ENCODE measurements at regions not wholly inside any gene's neighbourhood (a gene's known extent, or its start where the extent isn't known, plus 50 kb on each side); places are given as distances from the start of the nearest gene placed in this dataset.

DNA sequence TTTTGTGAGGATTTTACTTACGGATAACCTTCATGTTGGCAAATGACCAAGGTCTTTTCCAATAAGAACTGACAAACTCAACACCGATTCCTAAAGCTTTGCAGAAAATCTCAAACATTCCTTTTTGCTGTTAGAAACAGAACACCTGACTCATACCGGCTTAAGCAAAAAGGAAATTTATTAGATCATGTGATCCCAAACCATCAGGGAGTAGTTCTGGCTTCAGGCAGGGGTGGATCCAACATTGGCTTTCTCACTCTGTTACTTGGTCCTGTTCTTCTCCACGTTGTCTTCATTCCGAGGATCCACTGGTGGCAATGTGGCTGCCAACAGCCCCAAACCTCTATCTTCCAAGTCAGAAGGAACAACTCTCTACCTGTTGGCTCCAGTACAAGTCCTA is 95.9 kb upstream of the PMEPA1 start:
- DNase-seq, result no peak
- Mint-ChIP-seq H3K27ac (no peak overlapping the region), H3K9me3 (no peaks in the 10 kb centered on the region), H3K27me3 (ENCODE audit: low read depth, poor library complexity) (peaks cover 19% of the 10 kb centered on the region), H3K4me1 (peaks cover 48% of the 10 kb centered on the region), H3K4me3 (no peak overlapping the region), H3K36me3 (ENCODE audit: low read depth) (no peaks in the 10 kb centered on the region)
- TF ChIP-seq, protein P1, sequence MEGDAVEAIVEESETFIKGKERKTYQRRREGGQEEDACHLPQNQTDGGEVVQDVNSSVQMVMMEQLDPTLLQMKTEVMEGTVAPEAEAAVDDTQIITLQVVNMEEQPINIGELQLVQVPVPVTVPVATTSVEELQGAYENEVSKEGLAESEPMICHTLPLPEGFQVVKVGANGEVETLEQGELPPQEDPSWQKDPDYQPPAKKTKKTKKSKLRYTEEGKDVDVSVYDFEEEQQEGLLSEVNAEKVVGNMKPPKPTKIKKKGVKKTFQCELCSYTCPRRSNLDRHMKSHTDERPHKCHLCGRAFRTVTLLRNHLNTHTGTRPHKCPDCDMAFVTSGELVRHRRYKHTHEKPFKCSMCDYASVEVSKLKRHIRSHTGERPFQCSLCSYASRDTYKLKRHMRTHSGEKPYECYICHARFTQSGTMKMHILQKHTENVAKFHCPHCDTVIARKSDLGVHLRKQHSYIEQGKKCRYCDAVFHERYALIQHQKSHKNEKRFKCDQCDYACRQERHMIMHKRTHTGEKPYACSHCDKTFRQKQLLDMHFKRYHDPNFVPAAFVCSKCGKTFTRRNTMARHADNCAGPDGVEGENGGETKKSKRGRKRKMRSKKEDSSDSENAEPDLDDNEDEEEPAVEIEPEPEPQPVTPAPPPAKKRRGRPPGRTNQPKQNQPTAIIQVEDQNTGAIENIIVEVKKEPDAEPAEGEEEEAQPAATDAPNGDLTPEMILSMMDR (IDR thresholded peaks at IDR 0.05), result no peak

DNA sequence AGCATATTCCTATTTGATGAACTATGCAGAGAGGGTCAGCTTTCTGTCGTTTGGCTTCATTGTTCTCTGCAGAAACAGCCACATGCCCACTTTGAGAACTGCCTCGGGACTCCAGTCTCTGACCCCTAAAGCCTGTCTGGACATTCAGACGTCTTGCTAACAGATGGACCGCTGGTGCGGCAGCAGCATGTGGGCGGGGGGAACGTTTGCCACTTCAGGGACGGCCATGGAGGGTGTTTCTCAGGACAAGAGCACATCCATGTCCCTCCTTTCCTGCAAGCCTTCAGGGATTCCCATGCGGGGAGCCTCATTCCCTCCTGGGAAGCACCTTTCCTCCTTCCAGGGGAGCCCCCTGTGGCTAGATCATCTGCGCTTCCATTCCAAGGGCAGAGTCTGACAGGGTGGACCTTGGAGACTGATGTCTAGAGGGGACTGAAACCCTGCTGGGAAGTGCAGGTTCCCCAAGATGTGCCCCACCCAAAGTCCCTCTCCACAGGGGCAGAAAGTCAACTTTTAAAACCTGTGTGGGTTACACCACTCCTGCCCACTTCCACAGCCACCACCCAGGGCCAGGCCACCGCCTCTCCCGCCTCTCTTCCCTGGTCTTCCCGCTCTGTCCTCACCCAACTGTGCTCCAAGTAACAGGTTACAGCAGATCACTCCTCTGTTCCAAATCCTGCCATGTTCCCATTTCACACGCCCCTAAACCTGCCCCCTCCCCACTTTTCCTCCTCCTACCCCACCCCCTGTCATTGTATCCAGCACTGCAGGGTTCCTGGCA is 94.8 kb upstream of the PMEPA1 start:
- no peaks in the 10 kb centered on the region for H3K36me3 Mint-ChIP-seq (ENCODE audit: low read depth)
- peaks cover 20% of the 10 kb centered on the region for H3K27me3 Mint-ChIP-seq (ENCODE audit: low read depth, poor library complexity)
- TF ChIP-seq, protein P1 (IDR thresholded peaks at IDR 0.05), result no peak
- H3K4me1 Mint-ChIP-seq, result peaks cover 44% of the 10 kb centered on the region
- DNase-seq, result no peak
- H3K9me3 Mint-ChIP-seq, result no peaks in the 10 kb centered on the region
- no peak overlapping the region for H3K4me3 Mint-ChIP-seq
- no peak overlapping the region for H3K27ac Mint-ChIP-seq

DNA sequence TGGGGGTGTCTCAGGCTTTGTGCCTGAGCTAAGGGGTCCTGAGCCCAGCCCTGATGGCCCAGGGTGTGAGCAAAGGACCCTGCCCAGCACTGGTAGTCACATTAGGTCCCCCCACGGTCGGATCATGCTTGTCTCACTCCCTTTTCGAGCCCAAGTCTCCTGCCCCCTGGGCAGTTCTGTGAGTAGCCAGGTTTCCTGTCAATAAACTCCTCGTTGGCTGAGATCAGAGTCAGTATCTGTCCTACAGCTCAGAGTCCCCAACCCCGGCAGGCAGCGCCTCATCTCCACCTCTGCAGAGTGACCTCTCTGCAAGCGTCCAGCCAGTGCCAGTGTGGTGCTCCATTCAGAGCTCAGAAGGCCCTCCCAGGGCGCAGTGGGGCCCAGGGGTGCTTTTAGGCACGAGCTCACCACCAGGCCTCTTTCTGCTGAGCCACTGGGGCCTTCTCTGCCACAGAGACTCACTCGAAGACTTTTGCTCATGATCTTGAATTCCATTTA is 93.7 kb upstream of the PMEPA1 start:
- Mint-ChIP-seq H3K9me3 (no peaks in the 10 kb centered on the region), H3K36me3 (ENCODE audit: low read depth) (no peaks in the 10 kb centered on the region), H3K4me1 (peaks cover 44% of the 10 kb centered on the region), H3K27ac (no peak overlapping the region), H3K27me3 (ENCODE audit: low read depth, poor library complexity) (peaks cover 20% of the 10 kb centered on the region), H3K4me3 (no peak overlapping the region)
- TF ChIP-seq, protein P1 (IDR thresholded peaks at IDR 0.05), result no peak
- no peak for DNase-seq

DNA sequence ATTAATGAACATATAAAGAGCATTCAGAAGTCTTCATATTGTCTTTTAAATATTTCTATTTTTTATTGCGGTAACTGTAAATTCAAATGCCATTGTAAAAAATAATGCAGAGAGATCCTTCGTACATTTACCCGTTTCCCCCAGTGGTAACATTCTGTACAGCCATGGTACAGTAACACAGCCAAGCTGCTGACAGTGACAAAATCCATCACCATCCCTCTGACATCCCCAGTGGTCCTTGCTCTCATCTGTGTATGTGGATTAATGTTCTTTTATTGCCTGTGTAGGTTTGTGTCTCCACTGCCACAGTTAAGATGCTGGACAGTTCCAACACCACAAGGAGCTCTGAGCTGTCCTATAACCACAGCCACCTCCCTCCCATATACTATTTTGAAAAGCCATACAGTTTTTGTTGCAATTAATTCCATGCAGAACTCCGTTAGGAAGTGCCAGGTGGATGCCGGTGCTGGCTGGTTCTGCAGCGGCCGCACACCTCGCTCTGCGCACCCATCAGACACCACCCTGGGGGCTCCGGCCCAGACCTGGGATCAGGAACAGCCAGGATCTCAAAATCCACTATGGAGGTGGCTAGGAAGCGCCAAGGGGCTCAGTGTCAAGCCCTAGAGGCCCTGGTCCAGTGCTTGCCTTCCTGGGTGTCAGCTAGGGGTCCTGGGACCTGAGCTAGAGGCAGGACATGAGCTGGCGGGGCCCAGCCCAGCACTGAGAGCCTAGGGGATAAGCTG is 93.1 kb upstream of the PMEPA1 start:
- H3K27me3 Mint-ChIP-seq (ENCODE audit: low read depth, poor library complexity), result peaks cover 14% of the 10 kb centered on the region
- DNase-seq, result no peak

DNA sequence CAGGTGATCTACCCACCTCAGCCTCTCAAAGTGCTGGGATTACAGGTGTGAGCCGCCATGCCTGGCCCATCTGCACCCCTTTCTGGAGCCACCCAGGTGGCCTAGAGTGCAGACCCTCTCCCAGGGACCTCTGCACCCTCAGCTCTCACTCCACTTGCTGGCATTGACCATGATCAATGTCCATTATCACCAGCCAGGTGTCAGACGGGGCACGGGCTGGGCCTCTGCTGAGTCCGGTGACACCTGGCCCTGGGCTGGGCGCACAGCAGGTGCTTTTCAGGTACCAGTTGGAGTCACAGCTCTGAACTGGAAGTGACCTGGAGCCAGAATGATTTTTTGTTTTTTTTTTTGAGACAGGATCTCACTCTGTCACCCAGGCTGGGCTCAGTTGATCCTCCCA is 91.8 kb upstream of the PMEPA1 start:
- TF ChIP-seq, protein P1 (IDR thresholded peaks at IDR 0.05), result no peak
- Mint-ChIP-seq H3K36me3 (ENCODE audit: low read depth) (no peaks in the 10 kb centered on the region), H3K4me1 (peaks cover 37% of the 10 kb centered on the region)

More for the DNA sequence above, 93.1 kb upstream of the PMEPA1 start:
- Mint-ChIP-seq H3K4me3 (no peak overlapping the region), H3K9me3 (no peaks in the 10 kb centered on the region), H3K4me1 (peaks cover 44% of the 10 kb centered on the region), H3K36me3 (ENCODE audit: low read depth) (no peaks in the 10 kb centered on the region), H3K27ac (no peak overlapping the region)
- TF ChIP-seq, protein P1 (IDR thresholded peaks at IDR 0.05), result no peak

More for the DNA sequence above, 91.8 kb upstream of the PMEPA1 start:
- H3K27ac Mint-ChIP-seq, result no peak overlapping the region
- DNase-seq, result no peak
- H3K27me3 Mint-ChIP-seq (ENCODE audit: low read depth, poor library complexity), result peaks cover 11% of the 10 kb centered on the region
- H3K9me3 Mint-ChIP-seq, result no peaks in the 10 kb centered on the region
- H3K4me3 Mint-ChIP-seq, result no peak overlapping the region
